Fibroblast of pulmonary artery (primary cell): ENCODE measurements at regions not wholly inside any gene's neighbourhood (a gene's known extent, or its start where the extent isn't known, plus 50 kb on each side); places are given as distances from the start of the nearest gene placed in this dataset.

ENCODE experiments used
- DNase-seq: peaks from one replicate; pipeline ENCODE4 v3.0.0-alpha.2; 2010; ENCODE audit warnings: low read depth
- H3K4me3 ChIP-seq: replicated peaks from 2 replicates; pipeline ENCODE4 v1.5.1; 2011; ENCODE audit warnings: low read depth, mild to moderate bottlenecking, control low read depth, low read length, moderate library complexity
- CTCF ChIP-seq: IDR thresholded peaks from 2 replicates; pipeline ENCODE4 v1.5.1; 2011; ENCODE audit warnings: mild to moderate bottlenecking, control low read depth, low read length, inconsistent platforms; ENCODE audit errors: missing control alignments

DNA sequence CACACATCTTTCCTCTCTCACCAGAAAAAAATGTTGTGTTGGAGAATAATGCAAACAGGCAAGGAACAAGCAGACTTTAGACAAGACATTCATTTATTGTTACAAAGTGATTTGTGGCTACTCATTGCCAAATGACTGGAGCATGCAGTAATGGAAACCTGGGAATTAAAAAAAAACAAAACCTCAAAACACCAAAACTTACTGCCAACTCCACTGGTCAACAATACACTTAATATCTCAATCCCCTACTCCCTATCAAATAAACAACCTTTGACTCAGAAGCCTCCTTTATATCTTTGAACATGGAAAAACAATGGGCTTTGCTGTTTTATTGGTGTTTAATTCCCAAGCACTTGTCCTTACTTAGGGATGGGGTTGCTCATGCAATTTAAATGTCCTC is 112.8 kb downstream of the POSTN start:
- DNase-seq = peak; percentile 46
- no peak for TF ChIP-seq CTCF
- no peak overlapping the region for H3K4me3 ChIP-seq

GRCh38 chr13:37484056-37484455 is 114.5 kb downstream of the POSTN start:
- no peak for DNase-seq
- TF ChIP-seq CTCF = no peak
- H3K4me3 ChIP-seq = no peak overlapping the region

DNA sequence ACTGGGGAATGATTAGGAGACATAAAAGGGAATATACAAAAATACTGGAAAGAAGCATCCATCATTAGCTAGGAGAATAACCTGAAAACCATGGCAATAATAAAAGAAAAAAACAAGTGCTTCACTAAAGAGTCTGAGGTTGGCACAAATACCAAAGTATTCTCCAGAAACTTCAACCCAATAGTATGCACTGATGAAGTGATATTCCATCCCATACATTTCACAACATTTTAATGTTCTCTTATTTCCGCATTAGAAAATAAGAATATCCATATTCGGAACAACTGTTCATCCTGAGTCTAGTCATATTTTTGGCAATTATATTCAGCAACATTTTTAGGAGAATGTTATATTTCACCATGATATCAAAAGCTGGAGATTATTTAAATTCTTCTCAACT is 116.2 kb downstream of the POSTN start:
- H3K4me3 ChIP-seq = no peak overlapping the region
- DNase-seq = no peak
- no peak for TF ChIP-seq CTCF

GRCh38 chr13:37481885-37482227 is 116.7 kb downstream of the POSTN start:
- no peak overlapping the region for H3K4me3 ChIP-seq
- no peak for DNase-seq
- no peak for TF ChIP-seq CTCF

DNA sequence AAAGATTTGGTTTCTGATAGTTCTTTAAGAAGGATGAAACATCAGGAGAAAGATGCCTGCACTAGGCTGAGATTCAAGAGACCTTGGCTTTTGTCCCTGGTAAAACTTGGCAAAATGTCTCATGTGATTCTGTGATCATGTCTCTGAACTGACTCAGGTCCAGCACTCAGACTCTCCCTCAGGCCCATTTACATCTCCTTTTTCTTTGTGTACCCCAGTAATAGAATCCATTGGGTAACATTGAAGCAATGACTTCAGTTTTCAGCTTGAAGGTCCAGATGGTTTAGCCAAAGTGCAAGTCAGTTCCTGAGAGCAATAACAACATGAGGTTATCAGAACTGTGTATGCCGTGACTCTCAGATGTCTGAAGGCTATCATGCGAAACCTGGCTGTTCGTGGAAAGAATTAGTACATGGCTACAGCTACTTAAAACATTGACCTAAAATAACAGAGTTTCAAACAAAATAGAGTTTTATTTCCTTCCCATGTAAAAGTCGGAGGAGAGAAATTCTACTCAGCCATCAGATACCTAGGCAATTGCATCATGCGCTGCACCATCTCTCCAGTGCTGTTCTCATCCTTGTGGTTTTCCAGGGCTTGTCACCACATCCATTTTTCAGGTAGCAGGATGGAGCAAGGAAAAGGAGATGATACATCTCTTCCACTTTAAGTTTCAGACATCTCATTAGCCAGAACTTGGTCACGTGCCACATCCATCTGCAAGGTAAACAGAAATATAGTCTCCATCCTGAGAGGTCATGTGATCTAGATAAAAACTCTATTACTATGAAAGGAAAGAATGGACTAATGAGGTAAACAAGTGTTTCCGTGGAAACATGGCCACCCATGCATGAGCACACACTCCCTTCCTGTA is 117.3 kb downstream of the POSTN start:
- peak; percentile 46 for DNase-seq
- TF ChIP-seq CTCF = no peak

GRCh38 chr13:37479916-37480315 is 118.7 kb downstream of the POSTN start:
- DNase-seq = peak; percentile 35
- TF ChIP-seq CTCF = no peak
- no peak overlapping the region for H3K4me3 ChIP-seq

More for the DNA sequence above, 117.3 kb downstream of the POSTN start:
- H3K4me3 ChIP-seq = no peak overlapping the region

GRCh38 chr13:37476874-37477273 is 121.7 kb downstream of the POSTN start:
- no peak for TF ChIP-seq CTCF
- no peak overlapping the region for H3K4me3 ChIP-seq
- peak; percentile 28 for DNase-seq
